ENCODE measurements at regions not wholly inside any gene's neighbourhood (a gene's known extent, or its start where the extent isn't known, plus 50 kb on each side); places are given as distances from the start of the nearest gene placed in this dataset.

GRCh38 chr3:99481561-99481960, 156.8 kb upstream of the COL8A1 start:
- TF ChIP-seq CTCF (IDR thresholded peaks at IDR 0.05): no peak

- no peak for TF ChIP-seq CTCF (IDR thresholded peaks at IDR 0.05)
These were observed 158.6 kb upstream of the COL8A1 start for GRCh38 chr3:99479768-99480167.

GRCh38 chr3:99477650-99478049, 160.7 kb upstream of the COL8A1 start:
- TF ChIP-seq CTCF (IDR thresholded peaks at IDR 0.05): no peak

GRCh38 chr3:99475229-99475628, 163.2 kb upstream of the COL8A1 start:
- TF ChIP-seq CTCF (IDR thresholded peaks at IDR 0.05): no peak

GRCh38 chr3:99474776-99475175, 163.6 kb upstream of the COL8A1 start:
- no peak for TF ChIP-seq CTCF (IDR thresholded peaks at IDR 0.05)

- TF ChIP-seq CTCF (IDR thresholded peaks at IDR 0.05): no peak
These were observed 165.1 kb upstream of the COL8A1 start for GRCh38 chr3:99473321-99473751.

- TF ChIP-seq CTCF (IDR thresholded peaks at IDR 0.05): no peak
These were observed 166.0 kb upstream of the COL8A1 start for GRCh38 chr3:99472385-99472784.
